Gastrocnemius medialis (tissue), 4 donors: ENCODE measurements at regions not wholly inside any gene's neighbourhood (a gene's known extent, or its start where the extent isn't known, plus 50 kb on each side); places are given as distances from the start of the nearest gene placed in this dataset.

Experiments
- ATAC-seq, 2 donors: fragments of 150-250 bp; one replicate each; pipeline ENCODE4 v1.9.1; 2016
- DNase-seq, 2 donors: peaks; one replicate each; pipeline ENCODE4 v3.0.0-alpha.2; 2019
- H3K27ac ChIP-seq, 4 donors: fragments of 200-600 bp; sonication (generic); 1 replicate in 1 of 4; 2 replicates in 3 of 4; pipeline ENCODE4 v1.5.1; 2016 to 2018; ENCODE audit warnings: mild to moderate bottlenecking in 2 of 4, moderate library complexity in 1 of 4
- H3K27me3 ChIP-seq, 3 donors: fragments of 200-600 bp; sonication (generic) in 2 of 3; 1 replicate in 1 of 3; 2 replicates in 2 of 3; pipeline versions ENCODE4 v1.5.1 to v1.6.0; 2016 to 2019; ENCODE audit warnings: mild to moderate bottlenecking in 1 of 3, moderate library complexity in 1 of 3
- H3K36me3 ChIP-seq, 2 donors: fragments of 200-600 bp; sonication (generic) in 1 of 2; one replicate each; pipeline ENCODE4 v1.5.1; 2017 to 2018
- H3K4me1 ChIP-seq, 2 donors: fragments of 200-600 bp; sonication (generic) in 1 of 2; one replicate each; pipeline ENCODE4 v1.5.1; 2016 to 2017; ENCODE audit warnings: mild to moderate bottlenecking in 2 of 2
- H3K4me3 ChIP-seq, 4 donors: fragments of 200-600 bp; sonication (generic) in 3 of 4; 1 replicate in 1 of 4; 2 replicates in 3 of 4; pipeline ENCODE4 v1.5.1; 2016 to 2019; ENCODE audit warnings: mild to moderate bottlenecking in 2 of 4
- H3K9me3 ChIP-seq, 3 donors: fragments of 200-600 bp; sonication (generic) in 2 of 3; 1 replicate in 1 of 3; 2 replicates in 2 of 3; pipeline ENCODE4 v1.5.1; 2016 to 2019
- CTCF ChIP-seq, 5 experiments: fragments of 450-650 bp in 3 of 5; fragments of 200-600 bp in 2 of 5; sonication (generic) in 2 of 5; IDR thresholded peaks in 4 of 5; conservative IDR thresholded peaks in 1 of 5; 1 replicate in 4 of 5; 2 replicates in 1 of 5; pipeline ENCODE4 v1.5.1; 2016 to 2019; ENCODE audit warnings: antibody characterized with exemption in 5 of 5, mild to moderate bottlenecking in 3 of 5, moderate library complexity in 3 of 5
- POLR2A ChIP-seq, 2 donors: fragments of 450-650 bp; IDR thresholded peaks; one replicate each; pipeline ENCODE4 v1.6.1; 2017; ENCODE audit warnings: antibody characterized with exemption in 2 of 2, mild to moderate bottlenecking in 2 of 2, moderate library complexity in 2 of 2
- in situ Hi-C, 4 donors: fragments of 200-750 bp; cut with MboI; loops; one replicate each; pipeline versions ENCODE4 v1.15.0 to v1.8.0; 2017; ENCODE audit warnings: low sequenced_read_pairs in 4 of 4
- intact Hi-C: fragments of 100-400 bp; cut with DNase I; formaldehyde crosslinking; loops from one replicate; pipeline ENCODE4 v1.15.1; 2023; ENCODE audit warnings: low total_unique reads

- ATAC-seq, result no peak
- Histone ChIP-seq H3K9me3 (no peaks in the 10 kb centered on the region), H3K4me3 (no peak overlapping the region), H3K27me3 (no peaks in the 10 kb centered on the region), H3K4me1 (no peaks in the 10 kb centered on the region), H3K27ac (no peak overlapping the region), H3K36me3 (no peaks in the 10 kb centered on the region)
- in situ Hi-C loops, result no loop called here
- intact Hi-C loops, result no loop called here
- no peak for TF ChIP-seq CTCF (IDR thresholded peaks at IDR 0.05 in 4 of 5, conservative IDR thresholded peaks at IDR 0.05 in 1 of 5)
- no peak for TF ChIP-seq POLR2A (IDR thresholded peaks at IDR 0.05)
- DNase-seq, result no peak
These were observed 216.3 kb upstream of the PRR20A start for GRCh38 chr13:56924401-56924800.

- no peaks in the 10 kb centered on the region for H3K4me1 ChIP-seq
- H3K36me3 ChIP-seq, result no peaks in the 10 kb centered on the region
- H3K9me3 ChIP-seq, result no peaks in the 10 kb centered on the region
- intact Hi-C loops, result no loop called here
- H3K27ac ChIP-seq, result no peak overlapping the region
- no peak for ATAC-seq
- in situ Hi-C loops, result no loop called here
- H3K27me3 ChIP-seq, result no peaks in the 10 kb centered on the region
- TF ChIP-seq CTCF (IDR thresholded peaks at IDR 0.05 in 4 of 5, conservative IDR thresholded peaks at IDR 0.05 in 1 of 5) (no peak), POLR2A (IDR thresholded peaks at IDR 0.05) (no peak)
- no peak overlapping the region for H3K4me3 ChIP-seq
- no peak for DNase-seq
These were observed 208.6 kb upstream of the PRR20A start for GRCh38 chr13:56932104-56932503.

- in situ Hi-C loops (no loop called here), intact Hi-C loops (no loop called here)
- H3K4me3 ChIP-seq, result no peak overlapping the region
- no peaks in the 10 kb centered on the region for H3K27me3 ChIP-seq
- no peaks in the 10 kb centered on the region for H3K9me3 ChIP-seq
- no peaks in the 10 kb centered on the region for H3K36me3 ChIP-seq
- no peak for TF ChIP-seq CTCF (IDR thresholded peaks at IDR 0.05 in 4 of 5, conservative IDR thresholded peaks at IDR 0.05 in 1 of 5)
- no peak for TF ChIP-seq POLR2A (IDR thresholded peaks at IDR 0.05)
- H3K4me1 ChIP-seq, result no peaks in the 10 kb centered on the region
- H3K27ac ChIP-seq, result no peak overlapping the region
- no peak for ATAC-seq
- DNase-seq, result no peak
These were observed 186.8 kb upstream of the PRR20A start for GRCh38 chr13:56953965-56954364.

- Histone ChIP-seq H3K27ac (no peak overlapping the region), H3K9me3 (no peaks in the 10 kb centered on the region), H3K4me1 (no peaks in the 10 kb centered on the region), H3K27me3 (no peaks in the 10 kb centered on the region), H3K4me3 (no peak overlapping the region), H3K36me3 (no peaks in the 10 kb centered on the region)
- ATAC-seq, result no peak
- no peak for DNase-seq
- intact Hi-C loops (no loop called here), in situ Hi-C loops (no loop called here)
- TF ChIP-seq POLR2A (IDR thresholded peaks at IDR 0.05) (no peak), CTCF (IDR thresholded peaks at IDR 0.05 in 4 of 5, conservative IDR thresholded peaks at IDR 0.05 in 1 of 5) (no peak)
These were observed 165.1 kb upstream of the PRR20A start for GRCh38 chr13:56975647-56976046.

- H3K9me3 ChIP-seq, result no peaks in the 10 kb centered on the region
- H3K4me3 ChIP-seq, result no peak overlapping the region
- ATAC-seq (no peak), DNase-seq (no peak)
- H3K36me3 ChIP-seq, result no peaks in the 10 kb centered on the region
- intact Hi-C loops (no loop called here), in situ Hi-C loops (no loop called here)
- TF ChIP-seq POLR2A (IDR thresholded peaks at IDR 0.05) (no peak), CTCF (IDR thresholded peaks at IDR 0.05 in 4 of 5, conservative IDR thresholded peaks at IDR 0.05 in 1 of 5) (no peak)
- no peaks in the 10 kb centered on the region for H3K4me1 ChIP-seq
- no peak overlapping the region for H3K27ac ChIP-seq
- H3K27me3 ChIP-seq, result no peaks in the 10 kb centered on the region
These were observed 159.9 kb upstream of the PRR20A start for GRCh38 chr13:56980856-56981255.
